PFSK-1 (cell line): ENCODE measurements at regions not wholly inside any gene's neighbourhood (a gene's known extent, or its start where the extent isn't known, plus 50 kb on each side); places are given as distances from the start of the nearest gene placed in this dataset.

ENCODE experiments used
- POLR2AphosphoS5 ChIP-seq: IDR thresholded peaks from 2 replicates; pipeline ENCODE4 v1.6.1; 2012; ENCODE audit warnings: low read depth, mild to moderate bottlenecking, control low read depth, low read length, moderate library complexity
- REST ChIP-seq, 2 experiments: IDR thresholded peaks; 2 replicates each; pipeline versions ENCODE4 v1.6.1 to v1.8.0; 2011 to 2012; ENCODE audit warnings: low read depth in 2 of 2, low read length in 2 of 2, control low read depth in 1 of 2, inconsistent platforms in 1 of 2, mild to moderate bottlenecking in 1 of 2, moderate library complexity in 1 of 2; ENCODE audit not compliant: insufficient read depth in 1 of 2
- SIN3A ChIP-seq: IDR thresholded peaks from 2 replicates; pipeline ENCODE4 v1.6.1; 2012; ENCODE audit warnings: mild to moderate bottlenecking, low read length, moderate library complexity, borderline replicate concordance; ENCODE audit not compliant: insufficient read depth
- TAF1 ChIP-seq: IDR thresholded peaks from 2 replicates; pipeline ENCODE4 v1.6.1; 2012; ENCODE audit warnings: low read length, control low read depth, borderline replicate concordance; ENCODE audit not compliant: insufficient read depth

- TF ChIP-seq REST (IDR thresholded peaks at IDR 0.05; ENCODE audit: insufficient read depth in 1 of 2, low read depth in 2 of 2, low read length in 2 of 2) (no peak), TAF1 (no peak), POLR2AphosphoS5 (no peak), SIN3A (no peak)
These were observed 269.7 kb downstream of the OTOL1 start for GRCh38 chr3:161766331-161766730.
